ENCODE measurements at regions not wholly inside any gene's neighbourhood (a gene's known extent, or its start where the extent isn't known, plus 50 kb on each side); places are given as distances from the start of the nearest gene placed in this dataset.

DNA sequence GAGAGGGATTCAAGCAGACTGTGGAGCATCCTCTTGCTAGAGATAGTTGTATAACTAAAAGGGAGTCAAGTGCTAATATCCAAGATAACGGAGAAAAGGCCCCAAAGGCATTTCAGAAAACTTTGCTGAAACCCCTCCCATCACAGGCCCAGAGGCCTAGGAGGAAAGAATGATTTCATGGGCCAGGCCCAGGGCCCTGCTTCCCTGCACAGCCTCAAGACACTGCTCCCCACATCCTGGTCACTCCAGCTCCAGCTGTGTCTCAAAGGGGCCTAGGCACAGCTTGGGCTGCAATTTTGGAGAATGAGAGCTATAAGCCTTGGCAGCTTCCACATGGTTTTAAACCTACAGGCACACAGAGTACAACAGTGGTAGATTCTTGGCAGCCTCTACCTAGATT lies 85.6 kb downstream of the OR13A1 start (continued):
- TF ChIP-seq, protein P1, sequence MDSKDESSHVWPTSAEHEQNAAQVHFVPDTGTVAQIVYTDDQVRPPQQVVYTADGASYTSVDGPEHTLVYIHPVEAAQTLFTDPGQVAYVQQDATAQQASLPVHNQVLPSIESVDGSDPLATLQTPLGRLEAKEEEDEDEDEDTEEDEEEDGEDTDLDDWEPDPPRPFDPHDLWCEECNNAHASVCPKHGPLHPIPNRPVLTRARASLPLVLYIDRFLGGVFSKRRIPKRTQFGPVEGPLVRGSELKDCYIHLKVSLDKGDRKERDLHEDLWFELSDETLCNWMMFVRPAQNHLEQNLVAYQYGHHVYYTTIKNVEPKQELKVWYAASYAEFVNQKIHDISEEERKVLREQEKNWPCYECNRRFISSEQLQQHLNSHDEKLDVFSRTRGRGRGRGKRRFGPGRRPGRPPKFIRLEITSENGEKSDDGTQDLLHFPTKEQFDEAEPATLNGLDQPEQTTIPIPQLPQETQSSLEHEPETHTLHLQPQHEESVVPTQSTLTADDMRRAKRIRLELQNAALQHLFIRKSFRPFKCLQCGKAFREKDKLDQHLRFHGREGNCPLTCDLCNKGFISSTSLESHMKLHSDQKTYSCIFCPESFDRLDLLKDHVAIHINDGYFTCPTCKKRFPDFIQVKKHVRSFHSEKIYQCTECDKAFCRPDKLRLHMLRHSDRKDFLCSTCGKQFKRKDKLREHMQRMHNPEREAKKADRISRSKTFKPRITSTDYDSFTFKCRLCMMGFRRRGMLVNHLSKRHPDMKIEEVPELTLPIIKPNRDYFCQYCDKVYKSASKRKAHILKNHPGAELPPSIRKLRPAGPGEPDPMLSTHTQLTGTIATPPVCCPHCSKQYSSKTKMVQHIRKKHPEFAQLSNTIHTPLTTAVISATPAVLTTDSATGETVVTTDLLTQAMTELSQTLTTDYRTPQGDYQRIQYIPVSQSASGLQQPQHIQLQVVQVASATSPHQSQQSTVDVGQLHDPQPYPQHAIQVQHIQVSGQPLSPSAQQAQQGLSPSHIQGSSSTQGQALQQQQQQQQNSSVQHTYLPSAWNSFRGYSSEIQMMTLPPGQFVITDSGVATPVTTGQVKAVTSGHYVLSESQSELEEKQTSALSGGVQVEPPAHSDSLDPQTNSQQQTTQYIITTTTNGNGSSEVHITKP (IDR thresholded peaks at IDR 0.05; ENCODE audit: partially characterized antibody) = no peak
- TF ChIP-seq SMAD4 (CRISPR knock-in tag; conservative IDR thresholded peaks at IDR 0.05) (no peak), ZNF12 (CRISPR knock-in tag; IDR thresholded peaks at IDR 0.05) (no peak), ZFP36 (IDR thresholded peaks at IDR 0.05; ENCODE audit: low read depth, low read length, partially characterized antibody) (peak; percentile 91), CBX3 (IDR thresholded peaks at IDR 0.05; ENCODE audit: borderline replicate concordance in 1 of 2, low read length in 2 of 2) (peak in 1 of 2 experiments; percentile 75; a peak in 2 of 3 replicates), ATF7 (IDR thresholded peaks at IDR 0.05) (no peak), CSDE1 (IDR thresholded peaks at IDR 0.05) (no peak), ZNF224 (CRISPR knock-in tag; IDR thresholded peaks at IDR 0.05) (no peak), SRF (CRISPR knock-in tag; IDR thresholded peaks at IDR 0.05) (no peak), EP300 (IDR thresholded peaks at IDR 0.05; ENCODE audit: low read length) (no peak)

Measured in K562 (cell line).